H1 (cell line): ENCODE measurements at regions not wholly inside any gene's neighbourhood (a gene's known extent, or its start where the extent isn't known, plus 50 kb on each side); places are given as distances from the start of the nearest gene placed in this dataset.

ENCODE experiments used
- CTCF ChIA-PET: fragments of 300-600 bp; sonication (Branson Sonifier 250); formaldehyde crosslinking; loops from one replicate; lab custom pipeline; 2021; ENCODE audit not compliant: partially characterized antibody; lab: Charles Lee
- POLR2A ChIA-PET: fragments of 300-600 bp; sonication (Branson Sonifier 250); formaldehyde crosslinking; loops from one replicate; lab custom pipeline; 2021; ENCODE audit warnings: inconsistent platforms; ENCODE audit not compliant: partially characterized antibody; lab: Charles Lee
- DNase-seq, 2 experiments: peaks; one replicate each; pipeline versions ENCODE4 v3.0.0 to v3.0.0-alpha.2; 2010 to 2022; ENCODE audit warnings: low spot score in 2 of 2, low read depth in 1 of 2, mixed read lengths in 1 of 2
- FAIRE-seq: peaks from 2 replicates; lab custom pipeline; 2011; peaks lifted over from hg19 to GRCh38; lab: Jason Lieb, UNC
- H2AFZ ChIP-seq: 2 replicates; pipeline ENCODE4 v1.8.1; 2012; ENCODE audit warnings: low read length, inconsistent platforms
- H2AK5ac ChIP-seq: 2 replicates; pipeline ENCODE4 v1.6.1; 2013; ENCODE audit warnings: low read depth, low read length
- H2BK120ac ChIP-seq: replicated peaks from 2 replicates; pipeline ENCODE3; 2013; ENCODE audit warnings: low read depth, low read length, inconsistent platforms
- H2BK12ac ChIP-seq: 2 replicates; pipeline ENCODE4 v1.6.1; 2013; ENCODE audit warnings: low read depth, low read length
- H2BK15ac ChIP-seq: 2 replicates; pipeline ENCODE4 v1.6.1; 2013; ENCODE audit warnings: low read length
- H2BK20ac ChIP-seq: 2 replicates; pipeline ENCODE4 v1.6.1; 2013; ENCODE audit warnings: low read length
- H2BK5ac ChIP-seq: 2 replicates; pipeline ENCODE4 v1.6.1; 2013; ENCODE audit warnings: low read depth, low read length
- H3K14ac ChIP-seq: 2 replicates; pipeline ENCODE4 v1.6.1; 2013; ENCODE audit warnings: inconsistent platforms; ENCODE audit not compliant: insufficient read length
- H3K18ac ChIP-seq: 2 replicates; pipeline ENCODE4 v1.6.1; 2013; ENCODE audit warnings: low read length; ENCODE audit errors: extremely low read depth
- H3K23ac ChIP-seq: 2 replicates; pipeline ENCODE4 v1.6.1; 2013; ENCODE audit warnings: inconsistent platforms; ENCODE audit not compliant: insufficient read length
- H3K23me2 ChIP-seq: 2 replicates; pipeline ENCODE4 v1.6.1; 2013; ENCODE audit warnings: low read depth, low read length
- H3K27ac ChIP-seq: 2 replicates; pipeline ENCODE4 v1.6.1; 2011; ENCODE audit warnings: low read depth, low read length, inconsistent platforms
- H3K27me3 ChIP-seq, 4 experiments: replicated peaks in 1 of 4; 1 replicate in 1 of 4; 2 replicates in 3 of 4; pipeline versions ENCODE4 v1.6.1 to v1.8.1; 2011 to 2013; ENCODE audit warnings: low read length in 3 of 4, mild to moderate bottlenecking in 3 of 4, inconsistent platforms in 2 of 4, mixed read lengths in 2 of 4, moderate library complexity in 1 of 4; ENCODE audit not compliant: control insufficient read depth in 3 of 4, insufficient read depth in 3 of 4; ENCODE audit errors: extremely low read depth in 1 of 4
- H3K36me3 ChIP-seq, 4 experiments: 2 replicates each; pipeline versions ENCODE4 v1.6.1 to v1.8.1; 2011 to 2013; ENCODE audit warnings: mild to moderate bottlenecking in 4 of 4, low read length in 3 of 4, moderate library complexity in 2 of 4, control low read depth in 1 of 4, inconsistent platforms in 1 of 4; ENCODE audit not compliant: insufficient read depth in 4 of 4, control insufficient read depth in 2 of 4
- H3K4ac ChIP-seq: replicated peaks from 2 replicates; pipeline ENCODE3; 2013; ENCODE audit warnings: low read length, low read depth, mixed read lengths, inconsistent platforms; ENCODE audit not compliant: insufficient read length
- H3K4me1 ChIP-seq, 4 experiments: replicated peaks in 1 of 4; 1 replicate in 1 of 4; 2 replicates in 3 of 4; pipeline versions ENCODE4 v1.6.1 to v1.8.1; 2011 to 2013; ENCODE audit warnings: low read length in 3 of 4, inconsistent platforms in 2 of 4, mixed read lengths in 1 of 4; ENCODE audit not compliant: insufficient read depth in 4 of 4, control insufficient read depth in 3 of 4
- H3K4me2 ChIP-seq, 2 experiments: 2 replicates each; pipeline versions ENCODE4 v1.6.1 to v1.8.1; 2011 to 2013; ENCODE audit warnings: low read depth in 2 of 2, low read length in 2 of 2, control low read depth in 1 of 2, inconsistent platforms in 1 of 2, mild to moderate bottlenecking in 1 of 2; ENCODE audit not compliant: insufficient read depth in 1 of 2
- H3K4me3 ChIP-seq, 4 experiments: fragments of 200-600, 300-600 bp in 1 of 4; sonication (generic), shearing (Covaris generic), sonication (Bioruptor Twin) in 1 of 4; 2 replicates each; pipeline versions ENCODE4 v1.5.1 to v1.8.1; 2011 to 2016; ENCODE audit warnings: low read length in 4 of 4, low read depth in 3 of 4, control low read depth in 2 of 4, inconsistent platforms in 2 of 4, mild to moderate bottlenecking in 2 of 4, mixed read lengths in 1 of 4, moderate library complexity in 1 of 4; ENCODE audit not compliant: insufficient read depth in 2 of 4; ENCODE audit errors: extremely low read depth in 1 of 4
- H3K56ac ChIP-seq: replicated peaks from 2 replicates; pipeline ENCODE3; 2013; ENCODE audit warnings: low read depth, mild to moderate bottlenecking, mixed read lengths, low read length, inconsistent platforms; ENCODE audit not compliant: insufficient read length
- H3K79me1 ChIP-seq: 2 replicates; pipeline ENCODE4 v1.6.1; 2013; ENCODE audit warnings: low read depth, low read length, control low read depth
- H3K79me2 ChIP-seq, 2 experiments: 2 replicates each; pipeline versions ENCODE4 v1.6.1 to v1.8.1; 2012 to 2013; ENCODE audit warnings: low read length in 2 of 2, mild to moderate bottlenecking in 2 of 2, inconsistent platforms in 1 of 2; ENCODE audit not compliant: insufficient read depth in 2 of 2, control insufficient read depth in 1 of 2
- H3K9ac ChIP-seq, 4 experiments: replicated peaks in 1 of 4; 1 replicate in 1 of 4; 2 replicates in 3 of 4; pipeline versions ENCODE4 v1.6.1 to v1.8.1; 2011 to 2013; ENCODE audit warnings: low read depth in 3 of 4, low read length in 3 of 4, control low read depth in 2 of 4, mild to moderate bottlenecking in 2 of 4, moderate library complexity in 2 of 4, inconsistent platforms in 1 of 4; ENCODE audit errors: extremely low read depth in 1 of 4
- H3K9me3 ChIP-seq, 2 experiments: 2 replicates each; pipeline versions ENCODE4 v1.6.1 to v1.8.1; 2012 to 2013; ENCODE audit warnings: mild to moderate bottlenecking in 2 of 2, moderate library complexity in 2 of 2, control low read depth in 1 of 2, inconsistent platforms in 1 of 2, low read depth in 1 of 2, low read length in 1 of 2, mixed read lengths in 1 of 2; ENCODE audit not compliant: insufficient read depth in 2 of 2
- H4K20me1 ChIP-seq, 2 experiments: replicated peaks in 1 of 2; 2 replicates each; pipeline versions ENCODE3 to v1.8.1; 2011 to 2013; ENCODE audit warnings: inconsistent platforms in 2 of 2, low read length in 2 of 2, mild to moderate bottlenecking in 1 of 2; ENCODE audit not compliant: insufficient read depth in 2 of 2, control insufficient read depth in 1 of 2
- H4K5ac ChIP-seq: 2 replicates; pipeline ENCODE4 v1.6.1; 2013; ENCODE audit warnings: low read length, low read depth, mixed read lengths, inconsistent platforms; ENCODE audit not compliant: insufficient read length
- H4K8ac ChIP-seq: 2 replicates; pipeline ENCODE4 v1.8.0; 2013; ENCODE audit warnings: mild to moderate bottlenecking, moderate library complexity, low read length, inconsistent platforms; ENCODE audit not compliant: insufficient read depth; ENCODE audit errors: extremely low read depth
- H4K91ac ChIP-seq: replicated peaks from 2 replicates; pipeline ENCODE3; 2013; ENCODE audit warnings: low read length, mixed read lengths, inconsistent platforms; ENCODE audit not compliant: insufficient read length
- BACH1 ChIP-seq: IDR thresholded peaks from 2 replicates; pipeline ENCODE4 v1.6.1; 2012; ENCODE audit warnings: low read length, improper control_type of control experiment
- BCL11A ChIP-seq, 2 experiments: IDR thresholded peaks; one replicate each; pipeline ENCODE4 v1.6.1; 2011; ENCODE audit warnings: low read depth in 2 of 2, low read length in 2 of 2, mild to moderate bottlenecking in 2 of 2
- CEBPB ChIP-seq: IDR thresholded peaks from 2 replicates; pipeline ENCODE4 v1.6.1; 2012; ENCODE audit warnings: low read depth, low read length
- CREB1 ChIP-seq: IDR thresholded peaks from 2 replicates; pipeline ENCODE4 v1.6.1; 2012; ENCODE audit warnings: inconsistent platforms
- CTCF ChIP-seq, 3 experiments: IDR thresholded peaks; 1 replicate in 2 of 3; 2 replicates in 1 of 3; pipeline versions ENCODE4 v1.5.1 to v1.6.1; 2011; ENCODE audit warnings: low read length in 3 of 3, mild to moderate bottlenecking in 3 of 3, inconsistent platforms in 2 of 3, low read depth in 1 of 3, moderate library complexity in 1 of 3; ENCODE audit not compliant: insufficient read depth in 1 of 3; ENCODE audit errors: control extremely low read depth in 1 of 3
- GABPA ChIP-seq: IDR thresholded peaks from 2 replicates; pipeline ENCODE4 v1.6.1; 2011; ENCODE audit warnings: mild to moderate bottlenecking, low read length, moderate library complexity, borderline replicate concordance; ENCODE audit not compliant: insufficient read depth
- GTF2F1 ChIP-seq: IDR thresholded peaks from 2 replicates; pipeline ENCODE4 v1.6.1; 2012; ENCODE audit warnings: low read depth, low read length, improper control_type of control experiment, borderline replicate concordance
- KDM1A ChIP-seq: fragments of 200-600, 300-600 bp; sonication (generic); IDR thresholded peaks from 2 replicates; pipeline ENCODE4 v1.7.1; 2016; ENCODE audit warnings: mild to moderate bottlenecking, low read length, borderline replicate concordance
- PHF8 ChIP-seq: fragments of 200-600 bp; sonication (generic); conservative IDR thresholded peaks from 2 replicates; pipeline ENCODE4 v1.7.1; 2012; ENCODE audit warnings: low read depth, mild to moderate bottlenecking, inconsistent platforms, low read length, moderate library complexity
- SRF ChIP-seq: IDR thresholded peaks from 2 replicates; pipeline ENCODE4 v1.6.1; 2011; ENCODE audit warnings: mild to moderate bottlenecking, low read depth, low read length, moderate library complexity
- TF ChIP-seq, protein P1 (sequence below): IDR thresholded peaks from 2 replicates; pipeline ENCODE4 v1.6.1; 2011; ENCODE audit warnings: low read depth, mild to moderate bottlenecking, low read length; ENCODE audit not compliant: insufficient read depth
- TF ChIP-seq, protein P2 (sequence below): IDR thresholded peaks from 2 replicates; pipeline ENCODE4 v1.6.1; 2011; ENCODE audit warnings: low read length, improper control_type of control experiment

- no peak overlapping the region for H2BK5ac ChIP-seq
- H3K18ac ChIP-seq: no peak overlapping the region
- H3K23me2 ChIP-seq: no peaks in the 10 kb centered on the region
- no peak overlapping the region for H4K91ac ChIP-seq
- no peak overlapping the region for H2BK15ac ChIP-seq
- no peak overlapping the region for H4K8ac ChIP-seq
- no peaks in the 10 kb centered on the region for H3K27me3 ChIP-seq
- H3K4me3 ChIP-seq: no peak overlapping the region
- no peaks in the 10 kb centered on the region for H3K79me1 ChIP-seq
- H2BK20ac ChIP-seq: no peak overlapping the region
- H2BK120ac ChIP-seq: no peak overlapping the region
- no peaks in the 10 kb centered on the region for H3K9me3 ChIP-seq
- no peak overlapping the region for H3K4me2 ChIP-seq
- CTCF ChIA-PET: no interaction called here
- H2BK12ac ChIP-seq: no peak overlapping the region
- no peaks in the 10 kb centered on the region for H4K20me1 ChIP-seq
- no peak overlapping the region for H3K56ac ChIP-seq
- H4K5ac ChIP-seq: no peak overlapping the region
- no peak for FAIRE-seq
- H3K23ac ChIP-seq: no peak overlapping the region
- H3K36me3 ChIP-seq: no peaks in the 10 kb centered on the region
- no peak overlapping the region for H3K14ac ChIP-seq
- H2AK5ac ChIP-seq: no peak overlapping the region
- no peak for DNase-seq
- no peak overlapping the region for H3K27ac ChIP-seq
- H3K79me2 ChIP-seq: no peaks in the 10 kb centered on the region
- no peak overlapping the region for H3K9ac ChIP-seq
- POLR2A ChIA-PET: no interaction called here
- no peaks in the 10 kb centered on the region; a peak in 1 of 7 replicates for H3K4me1 ChIP-seq
- no peak overlapping the region for H3K4ac ChIP-seq
- no peak overlapping the region for H2AFZ ChIP-seq
- TF ChIP-seq BACH1 (no peak), KDM1A (no peak), SRF (no peak), GTF2F1 (no peak), PHF8 (no peak), CEBPB (no peak), BCL11A (IDR thresholded peaks at IDR 0.05; ENCODE audit: low read depth in 2 of 2, low read length in 2 of 2) (no peak), CREB1 (no peak), CTCF (IDR thresholded peaks at IDR 0.05; ENCODE audit: control extremely low read depth in 1 of 3, insufficient read depth in 1 of 3, low read depth in 1 of 3, low read length in 3 of 3) (no peak), GABPA (no peak)
- TF ChIP-seq, protein P1, sequence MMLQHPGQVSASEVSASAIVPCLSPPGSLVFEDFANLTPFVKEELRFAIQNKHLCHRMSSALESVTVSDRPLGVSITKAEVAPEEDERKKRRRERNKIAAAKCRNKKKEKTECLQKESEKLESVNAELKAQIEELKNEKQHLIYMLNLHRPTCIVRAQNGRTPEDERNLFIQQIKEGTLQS: no peak
- TF ChIP-seq, protein P2, sequence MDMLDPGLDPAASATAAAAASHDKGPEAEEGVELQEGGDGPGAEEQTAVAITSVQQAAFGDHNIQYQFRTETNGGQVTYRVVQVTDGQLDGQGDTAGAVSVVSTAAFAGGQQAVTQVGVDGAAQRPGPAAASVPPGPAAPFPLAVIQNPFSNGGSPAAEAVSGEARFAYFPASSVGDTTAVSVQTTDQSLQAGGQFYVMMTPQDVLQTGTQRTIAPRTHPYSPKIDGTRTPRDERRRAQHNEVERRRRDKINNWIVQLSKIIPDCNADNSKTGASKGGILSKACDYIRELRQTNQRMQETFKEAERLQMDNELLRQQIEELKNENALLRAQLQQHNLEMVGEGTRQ: no peak
Measured at GRCh38 chr14:84581041-84581440, 948.9 kb upstream of the FLRT2 start.
